Right lobe of liver (tissue), 6 donors: ENCODE measurements at regions not wholly inside any gene's neighbourhood (a gene's known extent, or its start where the extent isn't known, plus 50 kb on each side); places are given as distances from the start of the nearest gene placed in this dataset.

Experiments
- ATAC-seq, 4 donors: fragments of 200-7000 bp; cut with Tn5 transposase; one replicate each; pipeline ENCODE4 v1.9.1; 2020; ENCODE audit warnings: mild to moderate bottlenecking in 4 of 4, moderate library complexity in 4 of 4
- DNase-seq, 3 donors: peaks; one replicate each; pipeline ENCODE4 v3.0.0-alpha.2; 2020
- H3K27ac ChIP-seq, 3 donors: fragments of 200-600 bp; one replicate each; pipeline ENCODE4 v1.8.0; 2022
- H3K27me3 ChIP-seq, 2 donors: fragments of 200-600 bp; one replicate each; pipeline ENCODE4 v1.8.0; 2022
- H3K36me3 ChIP-seq, 4 donors: fragments of 200-600 bp; sonication (generic) in 1 of 4; one replicate each; pipeline versions ENCODE4 v1.5.1 to v1.8.0; 2017 to 2022; ENCODE audit warnings: control low read depth in 1 of 4
- H3K4me1 ChIP-seq, 4 donors: fragments of 200-600 bp; sonication (generic) in 1 of 4; one replicate each; pipeline versions ENCODE4 v1.5.1 to v1.8.0; 2017 to 2022; ENCODE audit warnings: control low read depth in 1 of 4
- H3K4me3 ChIP-seq, 3 donors: fragments of 200-600 bp; one replicate each; pipeline ENCODE4 v1.8.0; 2022
- H3K9me3 ChIP-seq, 4 donors: fragments of 200-600 bp; sonication (generic) in 1 of 4; one replicate each; pipeline versions ENCODE4 v1.5.1 to v1.8.0; 2017 to 2022; ENCODE audit warnings: control low read depth in 1 of 4
- POLR2A ChIP-seq: fragments of 450-650 bp; IDR thresholded peaks from one replicate; pipeline ENCODE4 v1.6.1; 2017; ENCODE audit warnings: antibody characterized with exemption, mild to moderate bottlenecking
- WGBS: methylation state at CpG from one replicate; pipeline ENCODE4 v1.1.6; 2018; ENCODE audit warnings: low coverage, low lambda C conversion rate; ENCODE audit not compliant: insufficient coverage; ENCODE audit errors: missing lambda C conversion rate; 5-methylcytosine and 5-hydroxymethylcytosine counted together
- intact Hi-C, 2 donors: fragments of 100-400 bp; cut with DNase I; formaldehyde crosslinking; loops; one replicate each; pipeline versions ENCODE4 v1.11.2 to v1.14.1; 2022
- TF ChIP-seq, protein P1 (sequence below), 4 donors: fragments of 200-600 bp in 3 of 4; fragments of 450-650 bp in 1 of 4; IDR thresholded peaks; one replicate each; pipeline versions ENCODE4 v1.5.1 to v1.8.0; 2016 to 2022; ENCODE audit warnings: antibody characterized with exemption in 4 of 4, mild to moderate bottlenecking in 2 of 4
- donor health status: DM: no; HTN: yes; CAD: no.
- donor health status: DM: no; HTN: no; CAD: no.
- donor health status: DM: no; HTN: no; CAD: no.
- donor health status: DM: no; HTN: yes; CAD: no.
- donor health status: DM: no; HTN: yes; CAD: no.

DNA sequence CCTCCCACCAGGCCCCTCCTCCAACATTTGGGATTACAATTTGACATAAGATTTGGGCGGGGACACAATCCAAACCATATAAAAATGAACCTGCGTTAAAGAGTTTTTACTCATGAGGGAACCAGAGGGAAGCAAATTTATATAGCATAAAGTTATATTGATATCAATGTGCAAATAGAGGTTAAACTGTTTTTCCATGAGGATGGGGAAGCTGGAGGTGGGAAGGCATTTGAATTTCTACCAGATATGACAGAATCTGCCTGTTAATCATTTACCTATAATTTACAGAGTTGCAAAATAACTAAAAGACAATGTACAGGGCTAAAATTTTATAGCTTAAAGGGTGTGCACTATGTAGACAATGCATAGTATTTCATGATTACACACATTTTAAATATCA is 322.0 kb upstream of the FKBP1C start:
- TF ChIP-seq, protein P1, sequence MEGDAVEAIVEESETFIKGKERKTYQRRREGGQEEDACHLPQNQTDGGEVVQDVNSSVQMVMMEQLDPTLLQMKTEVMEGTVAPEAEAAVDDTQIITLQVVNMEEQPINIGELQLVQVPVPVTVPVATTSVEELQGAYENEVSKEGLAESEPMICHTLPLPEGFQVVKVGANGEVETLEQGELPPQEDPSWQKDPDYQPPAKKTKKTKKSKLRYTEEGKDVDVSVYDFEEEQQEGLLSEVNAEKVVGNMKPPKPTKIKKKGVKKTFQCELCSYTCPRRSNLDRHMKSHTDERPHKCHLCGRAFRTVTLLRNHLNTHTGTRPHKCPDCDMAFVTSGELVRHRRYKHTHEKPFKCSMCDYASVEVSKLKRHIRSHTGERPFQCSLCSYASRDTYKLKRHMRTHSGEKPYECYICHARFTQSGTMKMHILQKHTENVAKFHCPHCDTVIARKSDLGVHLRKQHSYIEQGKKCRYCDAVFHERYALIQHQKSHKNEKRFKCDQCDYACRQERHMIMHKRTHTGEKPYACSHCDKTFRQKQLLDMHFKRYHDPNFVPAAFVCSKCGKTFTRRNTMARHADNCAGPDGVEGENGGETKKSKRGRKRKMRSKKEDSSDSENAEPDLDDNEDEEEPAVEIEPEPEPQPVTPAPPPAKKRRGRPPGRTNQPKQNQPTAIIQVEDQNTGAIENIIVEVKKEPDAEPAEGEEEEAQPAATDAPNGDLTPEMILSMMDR (IDR thresholded peaks at IDR 0.05): no peak
- no peak for TF ChIP-seq POLR2A
- no peak overlapping the region for H3K4me3 ChIP-seq
- no peak for ATAC-seq

DNA sequence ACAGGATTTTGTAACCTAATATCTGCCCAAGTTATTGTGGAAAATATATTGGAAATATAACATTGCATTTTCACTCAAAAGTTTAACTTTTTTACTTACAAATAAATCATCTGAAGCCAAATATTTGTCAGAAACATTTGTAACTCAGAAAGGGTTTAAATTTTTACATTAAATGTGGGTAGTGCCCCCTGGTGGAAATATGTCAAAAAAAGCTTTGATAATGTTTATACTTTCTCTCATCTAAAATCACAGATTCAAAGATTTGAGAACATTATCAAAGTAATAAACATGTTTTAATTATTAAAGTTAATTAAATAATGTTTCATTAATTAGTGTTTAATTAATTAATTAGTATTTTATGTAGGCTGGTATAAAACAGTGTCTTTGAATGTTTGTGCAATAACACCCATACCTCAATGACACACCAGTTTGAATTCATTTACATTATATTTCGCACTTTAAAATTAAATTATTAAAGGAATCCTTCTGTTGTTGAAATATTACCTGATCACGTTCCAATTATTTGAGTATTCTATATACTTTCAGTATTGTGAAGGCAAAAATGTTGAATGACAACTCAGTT is 320.1 kb upstream of the FKBP1C start:
- Histone ChIP-seq H3K4me3 (no peak overlapping the region), H3K9me3 (no peaks in the 10 kb centered on the region), H3K4me1 (no peaks in the 10 kb centered on the region), H3K27ac (no peak overlapping the region), H3K27me3 (no peaks in the 10 kb centered on the region), H3K36me3 (no peaks in the 10 kb centered on the region)
- intact Hi-C loops: no loop called here
- ATAC-seq: no peak
- WGBS: 2% methylated on average over 2 of the region's 2 CpGs
- DNase-seq: no peak
- no peak for TF ChIP-seq POLR2A
- TF ChIP-seq, protein P1 (IDR thresholded peaks at IDR 0.05): peak; percentile 14 to 54 (median 44)

More for the DNA sequence above, 322.0 kb upstream of the FKBP1C start:
- Histone ChIP-seq H3K27me3 (no peaks in the 10 kb centered on the region), H3K9me3 (no peaks in the 10 kb centered on the region), H3K27ac (no peak overlapping the region), H3K4me1 (no peaks in the 10 kb centered on the region), H3K36me3 (no peaks in the 10 kb centered on the region)
- intact Hi-C loops: no loop called here
- 65% methylated on average over 2 of the region's 2 CpGs for WGBS
- no peak for DNase-seq

DNA sequence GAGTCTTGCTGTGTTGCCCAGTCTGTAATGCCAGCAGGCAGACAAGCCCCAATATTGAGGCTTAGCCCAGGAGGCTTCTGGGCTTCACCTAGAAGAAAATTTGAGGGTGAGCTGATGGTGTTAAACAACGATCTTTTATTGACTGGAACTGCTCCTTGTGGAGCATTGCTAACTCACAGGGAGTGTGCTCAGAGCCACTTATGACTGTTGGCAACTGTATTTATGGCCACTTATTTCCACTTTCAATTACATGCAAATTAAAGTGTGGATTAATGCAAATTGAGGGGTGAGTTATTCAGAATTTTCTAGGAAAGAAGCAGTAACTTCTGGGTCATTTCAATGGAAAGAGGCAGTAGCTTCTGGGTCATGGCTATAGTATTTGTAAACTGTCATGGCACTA is 317.2 kb upstream of the FKBP1C start:
- TF ChIP-seq, protein P1 (IDR thresholded peaks at IDR 0.05): no peak
- no peak for TF ChIP-seq POLR2A

DNA sequence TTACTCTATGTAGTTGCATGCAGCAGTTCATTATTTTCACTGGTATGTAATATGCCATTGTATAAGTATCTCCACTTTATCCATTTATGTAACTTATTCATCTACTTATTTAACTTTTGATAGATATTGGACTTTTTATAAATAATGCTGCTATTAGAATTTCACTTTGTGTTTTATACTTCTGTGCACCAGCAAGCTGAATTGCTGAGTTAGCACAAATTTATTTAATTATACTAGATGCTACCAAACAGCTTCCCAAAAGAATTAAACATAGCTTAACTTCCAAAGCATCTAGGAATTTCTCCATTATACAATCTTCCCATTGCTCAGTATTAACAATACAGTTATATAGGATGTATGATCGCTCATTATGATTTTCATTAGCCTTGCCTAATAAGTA is 308.0 kb upstream of the FKBP1C start:
- DNase-seq (no peak), ATAC-seq (no peak)
- Histone ChIP-seq H3K27me3 (no peaks in the 10 kb centered on the region), H3K36me3 (no peaks in the 10 kb centered on the region), H3K4me1 (no peaks in the 10 kb centered on the region), H3K9me3 (no peaks in the 10 kb centered on the region), H3K4me3 (no peak overlapping the region), H3K27ac (no peak overlapping the region)
- intact Hi-C loops: no loop called here
- no peak for TF ChIP-seq POLR2A
- TF ChIP-seq, protein P1 (IDR thresholded peaks at IDR 0.05): no peak
- WGBS: 17% methylated on average over 1 of the region's 1 CpG

More for the DNA sequence above, 317.2 kb upstream of the FKBP1C start:
- WGBS: 88% methylated on average over 1 of the region's 1 CpG
- H3K9me3 ChIP-seq: no peaks in the 10 kb centered on the region
- H3K4me1 ChIP-seq: no peaks in the 10 kb centered on the region
- H3K27me3 ChIP-seq: no peaks in the 10 kb centered on the region
- intact Hi-C loops: no loop called here
- H3K36me3 ChIP-seq: no peaks in the 10 kb centered on the region
- no peak for DNase-seq
- no peak overlapping the region for H3K27ac ChIP-seq
- ATAC-seq: no peak
- no peak overlapping the region for H3K4me3 ChIP-seq

DNA sequence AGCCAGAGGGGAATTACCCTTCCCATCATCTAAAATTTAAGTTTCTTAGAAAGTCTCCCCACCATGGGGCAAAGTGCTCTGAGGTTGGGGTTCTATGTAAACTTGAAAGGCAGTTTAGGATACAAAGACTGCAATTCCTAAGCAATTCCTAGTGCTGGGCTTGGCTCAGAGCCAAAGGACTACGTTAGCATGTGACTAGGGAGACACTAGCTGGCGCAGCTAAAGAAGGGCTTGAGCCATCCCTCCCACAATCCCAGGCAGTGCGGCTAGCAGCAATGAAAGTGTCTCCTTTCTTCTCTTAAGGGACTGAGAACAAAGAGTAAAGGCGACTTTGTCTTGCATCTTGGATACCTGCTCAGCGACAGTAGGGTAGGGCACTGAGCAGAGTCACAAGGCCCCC is 306.6 kb upstream of the FKBP1C start:
- ATAC-seq: no peak
- H3K9me3 ChIP-seq: no peaks in the 10 kb centered on the region
- no peaks in the 10 kb centered on the region for H3K4me1 ChIP-seq
- no peak overlapping the region for H3K4me3 ChIP-seq
- TF ChIP-seq POLR2A: no peak
- TF ChIP-seq, protein P1 (IDR thresholded peaks at IDR 0.05): no peak
- intact Hi-C loops: no loop called here
- WGBS: 62% methylated on average over 5 of the region's 5 CpGs
- no peaks in the 10 kb centered on the region for H3K27me3 ChIP-seq
- no peak for DNase-seq
- no peaks in the 10 kb centered on the region for H3K36me3 ChIP-seq
- no peak overlapping the region for H3K27ac ChIP-seq
